HEK293T (cell line): ENCODE measurements at regions not wholly inside any gene's neighbourhood (a gene's known extent, or its start where the extent isn't known, plus 50 kb on each side); places are given as distances from the start of the nearest gene placed in this dataset.
"Not testable (repeated sequence)": the region's sequence is repeated elsewhere in the genome, so short reads cannot be mapped to it uniquely, and the experiment has no call there.

Experiments
- BHLHE40 ChIP-seq: fragments of 450-650 bp; IDR thresholded peaks from 2 replicates; pipeline ENCODE4 v1.6.1; 2016; ENCODE audit warnings: mild to moderate bottlenecking, moderate library complexity, borderline replicate concordance
- HDGF ChIP-seq: fragments of 450-650 bp; IDR thresholded peaks from 2 replicates; pipeline ENCODE4 v1.6.1; 2017; ENCODE audit warnings: antibody characterized with exemption, borderline replicate concordance
- PKNOX1 ChIP-seq: fragments of 450-650 bp; IDR thresholded peaks from 2 replicates; pipeline ENCODE4 v1.6.1; 2016
- SP1 ChIP-seq: fragments of 450-650 bp; IDR thresholded peaks from 2 replicates; pipeline ENCODE4 v1.6.1; 2017
- TARDBP ChIP-seq: fragments of 450-650 bp; IDR thresholded peaks from 2 replicates; pipeline ENCODE4 v1.6.1; 2016
- ZNF384 ChIP-seq: fragments of 450-650 bp; IDR thresholded peaks from 2 replicates; pipeline ENCODE4 v1.6.1; 2016

GRCh38 chr16:29248940-29249318, 157.6 kb downstream of the NPIPB11 start:
- not testable (repeated sequence) for TF ChIP-seq BHLHE40, ZNF384, HDGF, PKNOX1, TARDBP, SP1
